TTC549 (cell line): ENCODE measurements at regions not wholly inside any gene's neighbourhood (a gene's known extent, or its start where the extent isn't known, plus 50 kb on each side); places are given as distances from the start of the nearest gene placed in this dataset.

Experiments
- FAIRE-seq: peaks from 2 replicates; lab custom pipeline; 2012; peaks lifted over from hg19 to GRCh38; lab: Jason Lieb, UNC

DNA sequence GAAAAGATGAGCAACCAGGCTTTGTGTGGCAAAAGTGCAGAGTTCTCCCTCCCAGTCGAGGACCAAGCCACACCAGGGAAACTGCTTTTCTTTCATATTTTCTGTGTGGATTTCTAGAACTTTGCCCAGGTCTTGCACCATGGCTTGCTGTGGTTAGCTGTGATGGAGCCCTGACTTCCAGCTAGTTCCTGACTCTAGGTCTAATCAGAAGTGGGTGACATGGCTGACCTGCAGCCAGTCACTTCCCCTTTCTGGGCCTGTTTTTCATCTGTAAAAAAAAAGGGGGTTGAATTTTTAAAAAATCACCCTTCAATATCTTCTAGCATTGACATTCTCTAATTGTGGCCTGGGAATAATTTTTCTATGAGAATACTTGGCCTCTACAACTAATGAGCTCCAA is 491.2 kb upstream of the USP24 start:
- FAIRE-seq = no peak

DNA sequence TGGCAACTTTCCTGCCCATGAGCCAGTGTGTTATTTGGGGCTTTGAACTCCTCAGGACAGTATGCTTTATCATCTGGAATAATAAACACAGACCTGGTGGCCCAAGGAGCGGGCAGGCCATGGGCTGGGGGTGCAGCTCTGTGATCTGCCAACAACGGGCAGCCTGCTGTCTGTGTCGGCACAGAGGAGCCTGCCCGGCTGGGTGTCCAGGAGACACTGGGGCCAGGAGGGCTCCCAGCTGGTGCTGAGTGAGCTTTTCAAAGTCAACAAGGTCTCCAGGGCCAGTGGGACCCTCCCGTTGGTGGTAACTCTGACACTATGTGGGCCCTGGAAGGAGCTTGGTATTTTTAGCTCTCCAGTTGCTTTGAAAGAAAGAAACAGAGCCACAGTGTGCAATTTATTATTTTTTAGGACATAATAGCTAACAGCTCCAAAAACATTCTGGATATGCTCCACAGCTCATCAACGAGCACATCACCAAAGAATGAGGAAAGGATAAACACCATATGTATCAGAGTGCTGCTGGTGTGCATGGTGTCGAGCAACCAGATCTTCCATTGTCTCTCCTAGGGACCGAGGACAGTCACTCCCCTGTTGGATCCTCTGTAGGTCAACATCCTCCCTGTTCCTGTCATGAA is 488.7 kb upstream of the USP24 start:
- no peak for FAIRE-seq

DNA sequence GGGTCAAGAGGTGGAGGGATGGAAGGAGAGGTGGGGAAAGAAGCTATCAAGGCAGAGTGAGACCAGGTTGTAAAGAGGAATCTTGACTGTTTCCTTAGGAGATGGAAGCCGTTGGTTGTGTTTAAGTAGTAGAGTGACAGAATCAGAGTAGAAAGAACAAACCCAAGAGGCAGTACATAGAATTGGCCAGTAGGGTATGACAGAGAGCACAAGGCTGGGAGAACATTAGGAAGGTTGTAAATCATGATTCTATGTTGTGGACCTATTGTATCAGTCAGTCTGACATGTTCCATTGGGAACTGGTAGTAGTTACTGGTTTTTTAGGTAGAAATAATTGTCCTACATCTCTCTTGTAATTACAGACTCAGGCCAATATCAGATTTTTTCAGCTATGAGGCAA is 486.9 kb upstream of the USP24 start:
- FAIRE-seq = no peak

DNA sequence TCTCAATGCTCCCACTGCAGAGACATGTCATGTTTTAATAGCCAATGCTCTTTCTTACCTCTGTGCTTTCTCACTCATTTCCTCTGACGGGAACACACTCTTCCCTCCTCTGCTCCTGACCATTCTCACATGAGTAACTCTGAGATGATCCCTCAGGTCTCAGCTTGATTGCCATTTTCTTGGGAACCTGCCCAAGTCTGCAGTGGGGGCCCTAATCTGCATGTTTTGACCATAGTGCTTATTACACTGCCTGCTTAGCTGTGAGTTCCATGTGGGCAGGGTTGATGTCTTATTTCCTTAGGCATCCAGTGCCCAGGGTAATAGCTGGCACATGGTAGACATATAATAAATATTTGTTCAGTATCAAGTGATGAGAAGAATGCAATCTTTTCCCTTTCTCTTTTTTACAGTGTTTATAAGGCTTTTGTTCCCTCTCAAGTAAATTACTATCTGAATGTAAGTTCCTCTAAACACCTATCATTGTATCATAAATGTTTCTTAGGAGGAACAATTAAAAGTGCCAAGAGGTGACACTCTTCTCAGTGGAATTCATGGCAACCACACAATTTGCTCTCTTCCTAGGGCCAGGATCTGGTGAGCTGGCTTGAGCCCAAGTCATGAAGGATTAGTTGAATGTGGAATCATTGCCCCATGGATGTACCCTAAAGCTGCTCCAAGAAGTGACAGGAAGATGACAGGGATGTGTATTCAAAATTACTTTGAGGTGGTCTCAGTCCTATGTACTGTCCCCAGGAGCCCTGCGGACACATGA is 485.4 kb upstream of the USP24 start:
- no peak for FAIRE-seq

DNA sequence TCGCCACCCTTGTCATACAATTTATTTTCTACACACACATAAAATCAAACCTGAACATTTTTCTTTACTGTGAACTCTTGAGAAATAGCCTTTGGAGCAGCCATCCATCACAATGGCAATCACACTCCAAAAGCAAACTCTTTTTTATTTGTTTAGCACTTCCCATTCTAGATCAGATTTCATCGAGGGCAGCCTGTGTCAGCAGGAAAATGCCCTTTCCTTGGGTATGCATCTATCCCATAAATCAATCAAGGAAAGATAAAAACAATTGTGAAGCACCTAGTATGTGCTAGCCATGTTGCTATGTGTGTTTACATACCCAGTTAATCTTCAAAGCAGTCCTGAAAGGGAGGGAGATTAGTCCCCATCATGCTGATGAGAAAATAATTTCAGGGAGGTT is 484.1 kb upstream of the USP24 start:
- no peak for FAIRE-seq

DNA sequence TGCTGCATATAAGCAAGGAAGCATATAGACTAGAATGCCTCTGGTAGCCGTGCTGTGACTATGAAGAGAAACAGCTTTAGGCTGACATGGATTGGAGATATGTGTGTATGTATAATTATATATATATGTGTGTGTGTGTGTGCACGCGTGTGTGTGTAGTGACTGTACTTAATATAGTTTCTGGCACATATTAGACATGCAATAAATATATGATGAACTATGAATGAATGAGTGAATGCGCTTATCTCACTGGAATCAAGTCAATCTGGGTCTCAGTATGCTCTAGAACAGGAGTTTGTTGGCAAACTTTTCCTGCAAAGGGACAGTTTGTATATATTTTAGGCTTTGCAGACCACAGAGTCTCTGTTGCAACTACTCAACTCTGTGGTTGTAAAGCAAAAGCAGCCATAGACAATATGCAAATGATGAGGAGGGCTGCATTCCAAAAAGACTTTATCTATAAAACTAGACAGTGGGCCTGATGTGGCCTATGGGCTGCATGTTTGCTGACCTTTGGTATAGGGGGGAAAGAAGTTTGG is 482.9 kb upstream of the USP24 start:
- no peak for FAIRE-seq

DNA sequence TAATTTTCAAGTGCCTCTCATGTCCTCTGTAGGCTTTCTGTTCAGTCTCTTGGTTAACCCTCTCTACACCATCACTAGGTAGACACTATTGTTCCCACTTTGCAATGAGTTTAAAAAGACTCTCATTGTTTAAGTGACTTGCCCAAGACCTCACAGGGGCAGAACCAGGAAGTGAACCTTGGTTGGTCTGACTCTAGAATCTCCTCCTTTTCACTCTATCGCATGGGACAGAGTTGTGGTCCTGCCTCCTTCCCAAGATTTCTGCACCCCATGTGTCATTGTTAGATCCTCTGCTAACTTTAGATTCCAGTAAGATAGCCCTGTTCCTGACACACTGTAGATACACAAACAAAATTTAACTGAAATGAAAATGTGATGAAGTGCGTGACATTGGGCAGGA is 481.7 kb upstream of the USP24 start:
- FAIRE-seq = no peak

DNA sequence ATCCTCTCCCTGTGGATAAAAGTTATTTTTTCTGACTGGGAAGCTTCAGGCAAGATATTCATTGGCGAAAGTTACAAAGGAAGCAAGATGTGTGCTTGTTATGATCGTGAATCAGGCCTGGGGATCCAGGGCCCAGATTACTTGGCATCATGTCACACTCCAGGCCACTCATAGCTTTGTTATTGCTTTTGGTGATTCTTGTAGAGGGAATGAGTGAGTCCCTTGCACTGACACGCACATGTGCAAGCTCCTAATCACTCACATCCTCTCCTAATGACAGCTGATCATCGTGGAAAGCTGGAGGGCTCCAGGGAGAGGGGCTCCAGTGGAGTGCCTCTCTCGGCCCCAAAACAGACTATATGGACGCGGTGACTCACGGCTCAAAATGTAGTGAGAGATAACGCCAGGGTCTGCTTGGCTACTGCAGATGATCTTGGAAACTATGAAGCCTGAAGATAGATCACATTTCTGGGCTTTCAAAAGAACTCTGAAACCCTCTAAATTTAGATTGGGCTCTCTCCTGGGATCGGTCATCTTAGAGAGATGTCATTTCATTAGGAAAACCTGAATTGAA is 481.1 kb upstream of the USP24 start:
- FAIRE-seq = no peak

DNA sequence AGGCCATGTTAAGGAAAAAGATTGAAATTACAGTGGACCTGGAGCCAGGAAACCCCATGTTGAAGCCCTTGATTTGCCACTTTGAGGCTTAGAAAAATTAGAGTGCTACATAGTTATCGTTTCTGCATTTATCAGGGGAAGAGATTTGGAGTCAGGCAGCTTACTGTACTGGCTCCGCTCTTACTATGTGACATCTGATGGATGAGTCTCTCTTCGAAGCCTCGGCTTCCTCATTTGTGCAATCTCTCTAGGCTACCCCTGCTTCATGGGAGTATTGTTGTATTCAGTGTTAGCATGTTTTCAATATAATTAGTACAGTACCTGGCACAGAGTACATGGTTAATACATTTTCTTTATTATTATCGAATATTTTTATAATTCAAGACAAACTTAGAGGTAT is 480.4 kb upstream of the USP24 start:
- FAIRE-seq = no peak

DNA sequence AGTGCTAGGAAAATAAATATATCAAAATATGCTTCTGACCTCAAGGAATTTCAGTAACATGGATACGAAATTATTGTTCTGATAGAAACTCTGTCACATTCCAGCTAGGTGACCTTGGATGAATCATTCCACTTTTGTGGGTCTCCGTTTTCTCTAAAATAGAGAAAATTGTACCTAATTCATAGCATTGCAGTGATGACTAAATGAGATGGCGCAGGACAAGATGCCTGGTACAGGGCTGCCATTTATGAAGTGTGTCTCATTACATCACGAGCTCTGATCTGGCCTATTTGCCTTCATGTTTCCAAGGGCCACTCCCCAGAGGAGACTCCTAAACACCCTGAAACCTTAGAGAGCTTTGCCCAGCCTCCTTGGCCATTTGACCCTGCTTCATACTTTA is 480.0 kb upstream of the USP24 start:
- no peak for FAIRE-seq

DNA sequence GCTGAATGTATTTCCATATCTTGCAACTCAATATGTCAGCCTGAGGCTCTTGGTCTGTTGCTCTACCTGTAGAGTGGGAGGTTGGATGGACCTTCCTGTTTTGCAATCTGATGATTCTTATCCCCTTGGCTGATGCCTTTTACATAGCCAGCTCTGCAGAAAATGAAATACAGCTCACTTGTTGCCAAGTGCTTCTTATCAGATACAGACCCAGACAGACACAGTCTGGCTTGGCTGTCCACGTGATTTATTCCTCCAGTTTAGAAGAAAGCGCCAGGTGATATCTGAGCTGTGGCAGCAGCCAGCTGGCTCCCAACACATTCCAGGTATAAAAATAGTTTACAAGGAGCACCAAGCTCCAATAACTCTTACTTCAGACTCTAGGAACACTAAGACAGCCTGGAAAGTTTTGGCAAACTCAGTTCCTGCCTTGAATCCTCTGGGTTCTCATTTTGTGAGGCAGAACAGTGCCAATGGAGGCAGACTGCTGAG is 479.2 kb upstream of the USP24 start:
- FAIRE-seq = no peak

DNA sequence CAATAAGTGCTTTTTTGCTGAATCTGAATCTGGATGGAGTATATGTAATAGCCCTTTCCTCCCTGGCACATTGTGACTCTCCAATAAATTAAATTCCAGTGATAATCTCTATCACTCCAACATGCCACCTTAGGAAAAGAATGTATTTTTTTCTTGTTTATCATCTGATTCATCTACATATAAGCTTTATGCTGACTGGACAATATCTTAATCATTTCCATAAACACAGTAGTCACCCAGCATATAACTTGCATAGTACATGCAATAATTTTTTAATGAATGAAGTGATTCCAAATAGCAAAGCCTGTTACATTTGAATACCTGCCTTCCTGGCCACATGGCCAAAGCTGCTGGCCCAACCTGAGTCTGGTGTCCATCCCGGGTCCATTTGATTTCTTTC is 477.6 kb upstream of the USP24 start:
- FAIRE-seq = no peak

DNA sequence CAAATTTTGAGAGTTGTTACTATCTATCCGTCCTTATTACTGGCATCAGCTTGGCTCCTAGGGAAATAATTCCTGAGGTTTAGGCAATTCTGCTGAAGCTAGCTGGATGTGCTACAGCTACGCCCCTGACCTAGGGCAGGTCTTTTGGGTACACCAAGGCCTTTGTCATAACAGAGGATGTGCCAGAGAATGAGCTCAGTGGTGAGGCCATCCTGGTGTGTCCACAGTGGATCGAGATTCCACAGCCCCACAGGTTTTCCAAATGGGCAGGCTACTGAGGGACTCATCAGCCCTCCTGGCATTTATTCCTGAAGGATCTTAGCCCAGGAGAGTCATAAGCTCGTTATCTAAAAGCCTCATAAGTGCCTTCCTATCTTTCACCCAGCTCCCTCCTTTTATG is 475.2 kb upstream of the USP24 start:
- no peak for FAIRE-seq

DNA sequence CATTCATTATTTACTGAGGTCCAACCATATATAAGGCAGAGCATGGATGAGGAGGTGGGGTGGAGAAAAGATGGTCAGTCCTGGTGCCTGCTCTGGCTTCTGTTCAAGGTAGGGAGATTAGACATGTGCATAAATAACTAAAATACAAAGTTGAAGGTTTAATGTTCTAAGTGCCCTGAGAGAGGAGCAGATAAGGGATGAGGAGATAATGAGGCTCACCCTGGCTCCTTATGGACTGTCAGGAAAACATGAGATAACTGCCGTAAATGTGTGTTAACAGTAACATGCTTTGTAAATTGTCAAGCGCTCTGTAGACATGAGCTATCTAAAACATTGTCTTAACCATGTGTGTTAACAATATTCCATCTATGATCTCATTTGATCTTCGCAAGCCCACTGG is 474.6 kb upstream of the USP24 start:
- FAIRE-seq = no peak

DNA sequence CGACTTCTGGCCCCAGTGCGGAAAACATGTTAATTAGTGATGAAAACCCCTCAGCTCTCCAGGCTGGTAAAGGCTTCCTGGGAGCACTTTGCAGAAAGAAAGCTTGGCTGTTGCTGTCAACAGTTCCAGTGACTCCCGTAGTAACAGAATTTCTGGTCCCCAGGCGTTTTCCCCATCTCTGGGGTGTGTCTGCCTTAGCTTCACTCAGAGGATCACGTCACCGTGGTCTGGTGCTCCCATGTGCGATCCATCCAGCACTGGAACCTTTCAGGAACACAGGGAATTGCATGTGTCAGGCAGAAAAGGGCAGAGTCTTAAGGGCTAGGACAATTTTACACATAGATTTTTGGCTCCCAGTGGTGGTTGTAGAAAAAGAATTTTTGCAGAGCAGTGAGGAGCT is 470.4 kb upstream of the USP24 start:
- FAIRE-seq = no peak

DNA sequence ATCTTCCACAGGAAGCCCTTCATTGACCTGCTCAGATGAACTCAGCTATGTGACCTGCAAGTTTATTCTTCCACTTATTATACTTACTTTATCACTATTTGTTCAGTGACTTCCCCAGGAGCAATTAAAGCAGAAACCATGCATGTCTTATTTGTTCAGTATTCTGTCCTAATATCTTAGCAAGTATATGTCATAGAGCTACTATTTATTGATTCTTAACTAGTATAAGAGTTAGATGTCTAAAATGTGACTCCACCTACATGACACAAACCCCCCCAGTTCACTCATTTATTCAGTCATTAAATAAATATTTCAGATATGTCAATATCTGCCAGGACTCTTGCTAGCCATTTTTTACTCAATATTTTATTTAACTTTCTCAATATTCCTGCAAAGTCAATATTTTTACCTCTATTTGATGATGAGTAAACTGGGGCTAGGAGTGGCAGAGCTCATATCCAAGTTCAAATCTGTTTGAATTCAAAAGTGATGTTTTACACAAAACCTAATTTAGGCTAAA is 469.0 kb upstream of the USP24 start:
- FAIRE-seq = no peak

DNA sequence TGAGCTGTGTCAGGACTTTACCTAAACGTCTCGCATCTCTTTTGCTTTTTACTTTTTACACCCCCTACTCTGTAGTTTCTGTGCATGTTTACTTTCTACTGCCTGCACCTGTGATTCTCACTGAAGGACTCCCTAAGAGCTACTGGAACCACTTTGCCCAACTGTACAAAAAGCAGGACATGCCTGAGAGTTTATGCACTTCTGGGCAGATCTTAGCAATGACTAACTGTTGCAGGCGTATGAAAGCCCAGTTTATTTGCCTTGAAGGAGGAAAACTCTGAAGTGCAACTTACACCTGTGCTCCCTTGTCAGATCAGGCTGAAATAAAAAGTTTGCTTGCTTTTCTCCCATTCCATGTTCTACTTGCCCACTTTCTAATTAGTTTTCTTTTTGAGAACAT is 467.0 kb upstream of the USP24 start:
- no peak for FAIRE-seq

DNA sequence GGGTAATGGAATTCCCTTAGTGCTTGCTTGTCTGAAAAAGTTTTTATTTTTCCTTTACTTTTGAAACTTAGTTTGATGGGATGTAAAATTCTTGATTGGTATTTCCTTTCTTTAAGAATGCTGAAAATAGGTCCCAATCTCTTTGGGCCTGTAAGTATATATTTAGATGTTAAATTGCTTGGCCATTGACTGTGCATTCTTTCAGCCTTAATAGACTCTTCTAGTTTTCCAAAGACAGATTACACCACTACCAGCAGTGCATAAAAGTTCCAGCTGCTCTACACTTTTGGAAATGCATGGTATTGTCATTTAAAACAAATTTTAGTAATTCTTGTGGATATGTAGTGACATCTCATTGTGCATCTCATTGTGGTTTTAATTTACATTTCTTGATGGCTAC is 464.8 kb upstream of the USP24 start:
- no peak for FAIRE-seq

DNA sequence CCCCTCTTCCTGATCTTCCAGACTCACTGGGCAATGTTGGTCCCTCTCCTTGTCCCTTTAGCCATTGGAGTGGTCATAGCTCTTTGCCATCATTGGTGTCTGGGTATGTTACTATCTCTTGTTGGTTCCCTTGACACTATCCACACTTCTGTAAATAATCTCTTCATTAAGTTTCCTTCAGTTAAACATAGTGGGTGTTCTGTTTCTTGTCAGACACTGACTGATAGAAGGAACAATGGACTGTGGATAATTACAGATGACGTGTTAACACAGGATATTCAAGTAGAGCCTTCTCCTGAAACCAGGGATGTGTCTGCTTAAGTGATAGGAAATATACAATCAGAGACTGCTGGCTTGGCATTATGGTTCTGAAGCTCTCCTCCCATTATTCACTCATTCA is 458.3 kb upstream of the USP24 start:
- no peak for FAIRE-seq

DNA sequence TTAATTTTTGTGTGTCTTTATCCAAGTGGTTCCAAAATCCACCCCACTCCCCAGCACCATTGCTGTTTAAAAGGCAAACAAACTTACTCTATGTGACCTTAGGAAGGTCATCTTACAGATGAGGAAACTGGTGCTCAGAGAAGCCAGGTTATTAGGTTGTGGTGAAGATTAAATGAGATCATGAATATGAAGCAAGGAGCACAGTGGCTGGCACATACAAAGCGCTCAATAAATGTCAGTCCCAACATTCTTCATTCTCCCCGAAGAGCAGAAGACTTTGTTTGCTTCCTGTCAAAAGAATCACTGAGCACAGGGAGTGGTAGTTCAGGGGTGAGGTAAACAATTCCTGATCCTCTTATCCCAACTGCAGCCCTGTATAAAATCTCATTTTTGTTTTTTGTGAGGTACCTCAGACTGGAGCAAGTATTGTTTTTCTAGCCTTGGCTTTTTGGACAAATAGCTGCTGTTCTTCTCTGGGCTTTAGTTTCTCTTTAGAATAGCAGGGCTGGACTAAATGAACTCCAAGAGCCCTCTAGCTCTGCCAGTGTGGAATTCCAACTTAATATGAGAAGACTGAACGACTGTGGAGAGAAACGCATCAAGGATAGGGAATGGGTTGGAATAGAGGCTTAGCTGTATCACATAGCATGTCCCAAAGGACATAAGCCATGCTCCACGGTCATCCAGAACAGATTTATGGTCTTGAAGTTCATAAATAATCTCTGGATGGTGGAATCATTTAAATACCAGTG is 455.3 kb upstream of the USP24 start:
- FAIRE-seq = no peak

DNA sequence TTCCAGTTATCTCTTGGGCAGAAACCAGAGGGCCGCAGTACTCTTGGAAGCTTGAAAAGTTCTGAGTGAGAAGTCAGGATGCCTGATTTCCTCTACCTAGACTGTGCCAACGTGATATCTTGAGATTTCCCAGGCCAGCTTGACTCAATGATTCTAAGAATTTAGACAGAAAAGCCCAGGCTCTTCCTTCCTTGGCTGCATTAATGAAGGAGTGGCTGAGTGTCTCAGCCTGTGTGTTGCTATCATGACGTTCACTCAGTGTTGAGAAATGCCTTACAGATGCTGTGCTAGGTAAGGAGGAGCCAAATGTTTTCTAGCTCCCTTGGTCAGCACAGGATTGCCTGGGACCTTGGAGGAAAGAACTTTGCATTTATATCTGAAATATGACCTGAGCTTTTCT is 454.1 kb upstream of the USP24 start:
- FAIRE-seq = no peak

DNA sequence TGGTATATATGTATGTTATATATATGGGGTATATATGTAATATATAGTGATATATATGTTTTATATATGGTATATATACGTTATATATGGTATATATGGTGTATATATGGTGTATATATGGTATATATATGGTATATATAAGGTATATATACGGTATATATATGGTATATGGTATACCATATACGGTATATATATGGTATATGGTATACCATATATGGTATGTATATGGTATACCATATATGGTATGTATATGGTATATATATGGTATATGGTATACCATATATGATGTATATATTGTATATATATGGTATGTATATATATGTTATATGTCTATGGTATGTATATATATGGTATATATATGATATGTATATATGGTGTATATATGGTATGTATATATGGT is 447.7 kb upstream of the USP24 start:
- no peak for FAIRE-seq

DNA sequence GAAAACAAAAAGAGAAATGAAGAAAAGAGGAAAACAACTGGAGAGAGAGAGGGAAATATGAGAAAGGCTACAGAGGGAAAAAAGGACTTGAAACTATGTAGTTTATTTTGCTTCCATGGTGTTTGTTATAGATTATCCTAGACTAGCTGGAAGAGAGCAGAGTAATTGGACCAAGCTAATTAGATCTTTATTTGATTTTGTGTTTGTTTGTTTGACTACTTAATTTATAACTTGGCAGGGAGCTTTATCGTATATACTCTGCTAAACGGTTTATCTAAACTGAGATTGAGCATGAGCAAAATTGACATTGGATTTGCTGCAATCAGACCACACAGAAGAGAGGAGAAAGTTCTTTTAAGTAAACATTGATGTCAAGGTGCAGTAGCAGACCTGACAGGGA is 443.8 kb upstream of the USP24 start:
- no peak for FAIRE-seq
